HG03575 (cell line): ENCODE measurements at regions not wholly inside any gene's neighbourhood (a gene's known extent, or its start where the extent isn't known, plus 50 kb on each side); places are given as distances from the start of the nearest gene placed in this dataset.

Experiments used
- ATAC-seq: cut with Tn5 transposase; IDR thresholded peaks from one replicate; pipeline ENCODE4 v1.9.1; 2021; ENCODE audit not compliant: unreplicated experiment, insufficient number of reproducible peaks, low FRiP score; ENCODE audit errors: extremely low read depth

DNA sequence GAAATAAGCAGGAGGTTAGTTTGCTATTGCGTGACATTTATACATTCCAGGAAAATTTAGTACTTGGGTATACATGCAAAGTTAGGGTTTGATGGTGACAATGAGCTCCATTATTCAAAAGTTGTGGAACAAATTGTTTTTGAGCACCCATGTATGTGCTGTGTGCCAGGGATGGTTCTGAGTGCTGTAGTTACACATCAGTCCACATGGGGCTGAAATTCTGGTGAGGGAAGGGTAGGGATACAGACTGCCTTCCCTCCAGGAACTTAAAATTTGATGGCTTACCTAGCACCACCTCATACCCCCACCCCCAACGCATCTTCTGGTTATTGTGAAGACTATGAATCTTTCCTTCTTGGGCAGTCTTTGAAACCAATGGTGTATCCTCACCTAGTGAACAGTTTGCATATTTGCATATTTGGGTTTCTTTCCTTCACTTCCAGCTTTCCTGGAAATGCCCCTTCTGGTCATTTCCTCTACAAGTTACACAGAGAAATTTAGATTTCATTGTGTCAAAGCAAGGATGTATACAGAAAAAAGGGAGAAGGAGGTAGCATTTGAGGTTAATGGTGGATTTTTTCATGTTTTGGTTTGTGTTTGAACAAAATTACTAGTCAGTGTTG lies 222.0 kb upstream of the IL12A start:
- no peak for ATAC-seq

DNA sequence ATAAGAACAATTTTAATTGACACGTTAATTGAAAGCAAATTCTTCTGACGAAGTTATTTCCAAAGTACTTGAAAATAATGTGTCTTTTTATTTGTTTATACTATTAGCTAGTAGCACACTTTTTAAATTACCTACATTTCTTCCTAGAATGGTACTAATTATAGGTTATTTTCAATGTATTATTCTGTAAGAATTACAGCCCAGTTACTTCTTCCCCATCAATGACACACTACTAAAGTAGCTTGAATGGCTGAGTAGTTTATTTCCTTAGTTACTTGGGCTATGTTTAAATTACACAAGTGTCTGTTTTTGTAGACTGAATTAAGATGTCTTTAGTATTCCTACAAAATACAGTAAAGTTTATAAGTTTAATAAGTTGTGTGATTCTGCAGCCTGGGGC lies 217.6 kb upstream of the IL12A start:
- ATAC-seq, result no peak

DNA sequence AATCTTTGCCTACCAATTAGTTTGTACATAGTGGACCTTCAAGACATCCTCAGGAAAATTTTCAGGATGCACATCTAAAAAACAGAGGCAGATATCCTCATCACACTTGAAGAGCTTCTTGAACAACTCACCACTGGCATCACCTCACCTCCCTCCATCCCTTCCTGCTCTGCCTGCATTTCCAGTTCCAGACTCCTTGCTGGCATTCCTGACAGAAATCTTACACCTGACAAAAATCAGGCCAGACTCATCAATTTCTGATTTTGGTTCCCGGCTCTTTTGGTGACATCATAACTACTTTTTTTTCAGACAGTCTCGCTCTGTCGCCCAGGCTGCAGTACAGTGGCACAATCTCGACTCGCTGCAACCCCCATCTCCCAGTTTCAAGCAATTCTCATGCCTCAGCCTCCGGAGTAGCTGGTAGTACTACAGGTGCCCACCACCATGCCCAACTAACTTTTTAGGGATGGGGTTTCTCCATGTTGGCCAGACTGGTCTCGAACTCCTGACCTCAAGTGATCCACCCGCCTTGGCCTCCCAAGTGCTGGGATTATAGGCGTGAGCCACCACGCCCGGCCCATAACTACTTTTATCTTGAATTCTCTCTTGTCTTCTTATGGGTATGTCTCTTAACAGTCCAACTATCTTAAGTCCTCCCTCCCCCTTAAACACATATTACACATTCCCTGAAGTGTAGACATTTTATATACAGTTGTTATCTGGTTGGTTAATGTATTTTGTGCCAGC lies 216.6 kb upstream of the IL12A start:
- no peak for ATAC-seq

DNA sequence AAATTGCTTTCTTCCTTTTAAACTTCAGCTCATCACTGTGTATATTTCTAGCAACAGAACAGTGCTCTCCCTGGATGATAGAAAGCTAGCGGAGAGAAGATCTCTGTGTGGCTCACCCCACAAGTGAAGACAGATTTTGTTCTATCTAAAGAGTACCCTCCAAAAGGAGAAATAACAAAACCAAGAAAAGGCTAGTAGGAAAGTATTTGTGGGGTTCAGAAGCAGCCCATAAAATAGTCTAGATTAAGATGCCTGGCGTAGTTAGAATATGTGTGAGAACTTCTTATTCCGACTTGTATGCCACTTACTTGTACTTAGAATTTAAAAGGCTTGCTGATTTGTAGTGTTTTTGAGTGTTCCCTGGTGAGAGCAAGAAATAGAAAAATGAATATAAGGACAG lies 214.9 kb upstream of the IL12A start:
- ATAC-seq, result no peak

DNA sequence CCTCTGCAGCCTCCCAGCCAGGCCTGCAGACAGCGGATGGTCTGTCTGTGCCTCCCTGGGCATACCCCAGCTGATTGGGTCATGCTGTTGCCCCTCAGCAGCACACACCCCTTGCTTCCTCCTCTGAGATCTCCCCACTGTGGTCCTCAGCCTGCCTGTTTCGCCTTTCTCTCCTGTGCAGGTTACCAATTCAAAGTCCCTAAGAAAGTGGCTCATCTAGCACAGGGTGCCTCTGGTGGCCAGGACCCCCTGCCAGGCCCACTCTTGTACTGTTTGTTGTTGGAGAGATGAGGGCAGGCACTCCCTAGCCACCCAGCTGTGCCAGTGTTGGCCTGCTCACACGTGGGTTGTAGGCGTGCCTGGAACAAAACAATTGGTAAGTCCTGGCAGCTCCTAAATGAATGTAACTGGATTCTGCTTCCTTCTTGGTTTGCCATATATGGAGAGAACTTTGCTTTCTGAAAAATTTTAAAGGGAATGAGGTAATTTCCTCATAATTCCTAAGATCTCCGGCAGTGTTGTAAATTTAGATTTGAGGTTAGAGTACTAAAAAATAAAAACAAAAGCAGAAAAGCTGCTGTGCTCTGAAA lies 213.2 kb upstream of the IL12A start:
- no peak for ATAC-seq

DNA sequence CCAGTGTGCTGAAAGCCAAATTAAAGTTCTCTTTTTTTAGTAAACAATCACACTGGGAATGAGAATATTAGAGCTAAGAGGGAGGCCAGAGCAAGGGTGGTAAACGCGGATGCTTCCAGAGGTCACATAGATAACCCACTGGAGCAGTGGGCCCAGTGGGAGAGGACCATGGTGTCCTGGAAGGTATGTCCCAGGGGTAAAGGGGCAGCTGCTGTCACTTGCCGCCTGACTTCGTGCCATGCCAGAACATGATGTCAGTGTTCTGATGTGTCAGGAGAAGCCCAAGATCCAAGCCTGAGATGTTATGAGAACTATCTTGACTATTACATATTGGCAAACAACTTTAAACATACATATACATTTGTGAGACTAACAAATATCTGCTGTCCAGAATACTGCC lies 211.9 kb upstream of the IL12A start:
- no peak for ATAC-seq

DNA sequence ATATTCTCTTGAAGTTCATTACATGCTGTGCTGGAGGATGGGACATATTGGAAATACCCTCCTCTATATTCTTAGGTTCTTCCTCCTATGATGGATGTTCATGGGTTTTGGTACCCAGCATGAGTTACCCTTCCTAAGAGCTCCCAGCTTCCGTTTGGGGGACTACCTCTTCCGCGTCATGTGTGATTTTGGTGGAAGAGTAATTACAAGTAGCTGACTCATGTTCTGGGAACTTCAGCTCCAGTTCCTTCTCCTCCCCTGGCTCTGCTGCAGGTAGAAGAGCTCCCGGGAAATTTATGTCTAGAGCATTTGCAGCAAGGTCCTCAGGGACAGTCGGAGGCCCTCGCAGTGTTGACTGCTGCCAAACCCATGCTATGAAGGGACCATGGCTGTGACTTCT lies 208.8 kb upstream of the IL12A start:
- ATAC-seq, result no peak

DNA sequence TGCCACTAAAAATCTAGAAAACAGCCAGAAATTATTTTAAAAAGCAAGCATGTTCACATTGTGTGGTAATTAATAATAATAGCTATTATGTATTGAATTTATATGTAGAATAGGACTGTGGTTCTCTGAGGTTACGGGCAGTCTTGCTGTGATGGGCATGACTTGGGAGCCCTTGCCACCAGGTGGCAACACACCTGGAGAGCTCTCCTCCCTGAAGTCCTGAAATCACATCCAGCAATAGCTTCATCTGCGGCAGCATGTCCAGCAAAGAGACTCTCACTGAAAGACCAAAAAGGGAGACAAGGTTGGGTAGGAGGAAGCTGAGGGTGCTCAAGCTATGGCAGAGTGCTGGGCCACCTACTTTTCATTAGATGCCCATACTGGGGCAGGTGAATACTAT lies 206.8 kb upstream of the IL12A start:
- no peak for ATAC-seq

DNA sequence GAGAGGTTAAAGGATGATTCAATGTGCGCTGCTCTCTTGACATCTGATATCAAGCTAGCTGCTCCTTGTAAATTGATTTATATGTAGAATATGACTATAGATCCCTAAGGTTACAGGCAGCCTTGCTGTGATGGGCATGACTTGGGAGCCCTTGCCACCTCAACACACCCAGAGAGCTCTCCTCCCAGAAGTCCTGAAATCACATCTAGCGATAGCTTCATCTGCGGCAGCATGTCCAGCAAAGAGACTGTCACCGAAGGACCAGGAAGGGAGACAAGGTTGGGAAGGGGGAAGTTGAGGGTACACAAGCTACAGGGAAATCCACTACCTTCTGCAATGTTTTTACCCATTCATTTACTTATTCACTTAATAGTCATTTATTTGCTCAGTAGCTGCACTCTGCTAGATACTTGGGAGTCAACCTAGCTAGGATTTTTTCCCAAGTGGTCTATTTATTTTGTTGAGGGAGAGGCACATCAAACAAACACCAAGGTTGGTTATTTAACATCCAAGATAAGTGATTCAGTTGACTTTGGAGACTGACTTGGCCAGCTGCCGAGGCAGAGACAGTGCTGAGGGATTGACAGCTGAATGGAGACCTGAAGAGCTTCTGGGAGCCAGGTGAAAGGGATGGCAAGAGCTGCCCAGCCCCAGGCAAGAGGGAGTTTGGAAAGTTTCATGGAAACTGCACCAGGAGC lies 205.8 kb upstream of the IL12A start:
- ATAC-seq, result no peak

DNA sequence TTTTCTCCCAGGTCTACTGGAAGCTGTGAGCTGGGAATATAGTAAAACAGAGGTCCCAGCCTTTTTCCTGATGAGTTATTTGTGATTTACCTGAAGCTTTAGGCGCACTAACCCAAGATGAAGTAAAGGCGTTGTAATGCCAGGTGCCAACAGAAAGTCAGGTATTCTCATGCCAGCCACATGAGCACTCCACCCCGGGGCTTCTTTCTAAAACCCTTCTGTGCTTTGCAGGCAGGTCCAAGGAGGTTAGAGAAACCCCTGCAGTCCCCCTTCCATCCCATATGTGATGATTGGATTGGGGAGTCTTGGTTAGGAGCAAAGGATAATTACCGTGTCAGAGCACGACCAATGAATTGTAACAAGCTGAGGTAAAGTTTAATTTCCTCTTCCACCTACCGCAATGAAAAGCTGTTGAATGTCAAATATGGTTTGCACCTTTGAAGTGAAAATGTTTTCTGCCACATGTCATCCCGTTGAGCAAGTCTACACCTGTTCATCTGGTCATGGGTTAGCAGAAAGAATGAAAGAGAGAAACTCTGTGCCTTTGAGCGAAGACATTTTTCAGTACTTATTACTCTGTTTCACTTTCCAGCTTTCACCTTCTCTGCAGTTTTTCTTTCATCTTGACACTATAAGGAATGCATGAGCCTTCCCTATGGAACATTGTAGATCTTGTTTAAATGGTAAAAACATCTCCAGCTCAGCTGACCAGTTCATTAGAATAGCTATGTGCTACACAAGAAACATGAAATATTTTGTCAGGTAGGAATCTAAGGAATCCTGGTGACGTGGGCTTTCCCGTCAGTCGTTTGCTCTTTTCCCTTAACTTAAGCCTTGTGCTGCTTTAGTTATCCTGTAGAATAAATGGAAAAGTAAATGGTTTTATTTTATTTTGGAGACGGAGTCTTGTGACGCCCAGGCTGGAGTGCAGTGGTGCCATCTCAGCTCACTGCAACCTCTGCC lies 204.6 kb upstream of the IL12A start:
- ATAC-seq, result no peak

DNA sequence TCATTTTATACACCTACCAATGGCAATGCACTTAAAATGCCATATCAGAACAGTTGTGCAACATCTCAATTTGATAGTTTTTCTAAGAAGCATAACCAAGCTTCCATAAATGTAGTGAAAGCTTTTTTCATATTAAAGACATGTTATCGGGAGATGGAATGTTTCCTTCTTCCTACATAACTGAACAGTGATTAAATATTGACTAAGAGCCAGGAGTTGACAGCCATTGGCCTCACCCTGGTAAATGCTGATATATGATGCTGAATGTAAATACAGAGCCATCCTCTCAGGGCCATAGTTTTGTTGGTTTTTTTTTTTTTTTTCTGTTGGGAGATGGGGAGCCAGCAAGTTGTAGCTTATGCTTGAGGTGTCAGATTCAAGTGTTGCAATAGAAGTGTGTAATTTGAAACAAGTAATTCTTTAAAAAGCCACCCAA lies 203.3 kb upstream of the IL12A start:
- ATAC-seq, result no peak

DNA sequence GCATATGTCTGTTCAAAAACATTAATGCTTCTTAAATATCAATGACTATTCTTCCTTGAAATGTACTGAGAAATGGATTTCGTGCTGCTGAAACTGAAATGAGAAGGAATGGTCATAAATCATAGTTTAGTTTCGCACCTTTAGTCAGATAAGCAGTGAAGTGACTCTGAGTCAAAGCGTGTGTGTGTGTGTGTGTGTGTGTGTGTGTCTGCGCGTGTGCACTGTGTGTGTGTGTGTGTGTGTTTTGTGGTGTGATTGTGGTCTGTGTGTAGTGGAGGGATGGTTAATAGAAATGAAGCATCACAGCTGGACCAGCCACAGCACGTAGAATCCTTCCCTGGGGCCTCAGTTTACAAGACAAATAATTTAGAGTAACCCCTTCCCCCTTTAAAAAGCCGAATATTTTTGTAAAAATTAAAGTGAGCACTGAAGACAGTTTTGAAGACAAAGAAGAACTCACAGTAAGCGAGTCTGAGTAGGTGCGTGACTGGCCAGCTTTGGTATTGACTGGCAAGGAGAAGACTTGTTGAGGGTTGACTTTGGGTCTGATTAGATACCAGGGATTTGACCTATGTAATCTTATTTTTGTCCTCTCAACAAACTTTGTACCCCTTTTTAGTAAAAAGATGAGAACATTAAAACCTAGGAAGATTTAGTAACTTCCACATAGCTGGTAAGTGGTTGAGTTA lies 202.0 kb upstream of the IL12A start:
- ATAC-seq, result no peak

DNA sequence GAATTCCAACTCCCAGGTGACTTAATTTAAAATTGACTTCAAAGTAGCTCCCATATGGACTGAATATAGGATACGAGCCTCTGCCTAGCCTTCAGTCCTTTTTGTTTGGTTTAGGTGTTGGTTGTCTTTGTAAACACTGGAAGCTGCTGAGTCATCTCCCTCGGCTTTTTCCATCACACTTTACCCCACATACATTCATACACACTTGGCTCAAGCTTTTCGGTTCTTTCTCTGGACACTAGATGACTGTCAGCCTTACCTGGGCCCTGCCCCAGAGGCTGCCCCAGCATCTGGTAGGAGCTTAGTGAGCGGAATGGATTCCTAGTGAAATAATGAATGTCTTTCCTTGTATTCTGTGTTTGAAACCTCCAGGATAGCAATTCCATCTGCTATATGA lies 201.5 kb upstream of the IL12A start:
- ATAC-seq, result no peak

DNA sequence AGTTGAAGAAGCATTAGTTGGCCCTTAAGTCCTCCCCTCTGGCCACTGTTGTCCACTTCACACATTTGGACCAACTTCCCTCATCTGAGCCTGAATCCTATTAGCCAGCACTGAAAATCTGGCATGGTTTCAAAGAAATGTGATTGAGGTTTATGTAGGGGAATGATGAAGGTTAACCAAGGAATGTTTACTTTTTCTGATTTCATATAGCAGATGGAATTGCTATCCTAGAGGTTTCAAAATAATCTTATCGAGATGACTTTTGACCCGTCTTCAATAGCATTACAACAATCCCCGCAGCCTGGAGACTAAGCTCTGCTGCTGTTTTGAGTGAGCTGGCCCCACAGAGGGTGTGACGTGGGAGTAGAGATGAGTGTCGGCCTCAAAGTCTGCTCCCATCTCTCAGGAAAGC lies 200.8 kb upstream of the IL12A start:
- no peak for ATAC-seq

DNA sequence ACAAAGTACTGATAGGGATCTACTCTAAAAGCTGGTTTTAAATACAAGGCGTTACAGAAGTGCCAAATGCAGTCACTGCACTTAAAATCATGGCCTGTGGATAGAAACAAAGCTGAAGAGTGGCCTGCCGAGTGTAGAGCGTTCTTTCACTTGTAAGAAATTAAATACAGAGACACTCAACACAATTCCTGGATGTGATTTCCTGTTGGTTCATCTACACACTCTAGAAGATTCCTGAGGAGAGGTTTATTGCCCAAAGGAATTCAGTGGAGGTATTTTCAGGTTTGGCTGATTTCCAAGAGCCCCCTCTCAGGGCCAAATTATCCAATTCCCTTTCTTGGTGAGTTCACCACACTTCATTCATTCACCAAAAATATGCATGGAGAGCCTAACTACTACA lies 200.3 kb upstream of the IL12A start:
- no peak for ATAC-seq

DNA sequence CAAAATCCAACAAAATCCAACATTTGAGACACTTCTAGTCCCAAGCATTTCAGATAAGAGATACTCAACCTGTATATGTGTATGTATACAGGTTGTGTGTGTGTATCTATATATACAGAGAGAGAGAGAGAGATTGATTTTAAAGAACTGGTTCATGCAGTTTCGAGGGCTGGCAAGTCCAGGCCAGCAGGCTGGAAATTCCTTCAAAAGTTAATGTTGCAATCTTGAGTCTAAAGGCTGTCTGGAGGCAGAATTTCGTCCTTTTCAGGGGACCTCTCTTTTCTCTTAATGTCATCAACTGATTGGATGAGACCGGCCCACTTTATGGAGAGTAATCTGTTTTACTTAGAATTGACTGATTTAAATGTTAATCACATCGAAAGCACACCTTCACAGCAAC lies 199.6 kb upstream of the IL12A start:
- ATAC-seq, result no peak

DNA sequence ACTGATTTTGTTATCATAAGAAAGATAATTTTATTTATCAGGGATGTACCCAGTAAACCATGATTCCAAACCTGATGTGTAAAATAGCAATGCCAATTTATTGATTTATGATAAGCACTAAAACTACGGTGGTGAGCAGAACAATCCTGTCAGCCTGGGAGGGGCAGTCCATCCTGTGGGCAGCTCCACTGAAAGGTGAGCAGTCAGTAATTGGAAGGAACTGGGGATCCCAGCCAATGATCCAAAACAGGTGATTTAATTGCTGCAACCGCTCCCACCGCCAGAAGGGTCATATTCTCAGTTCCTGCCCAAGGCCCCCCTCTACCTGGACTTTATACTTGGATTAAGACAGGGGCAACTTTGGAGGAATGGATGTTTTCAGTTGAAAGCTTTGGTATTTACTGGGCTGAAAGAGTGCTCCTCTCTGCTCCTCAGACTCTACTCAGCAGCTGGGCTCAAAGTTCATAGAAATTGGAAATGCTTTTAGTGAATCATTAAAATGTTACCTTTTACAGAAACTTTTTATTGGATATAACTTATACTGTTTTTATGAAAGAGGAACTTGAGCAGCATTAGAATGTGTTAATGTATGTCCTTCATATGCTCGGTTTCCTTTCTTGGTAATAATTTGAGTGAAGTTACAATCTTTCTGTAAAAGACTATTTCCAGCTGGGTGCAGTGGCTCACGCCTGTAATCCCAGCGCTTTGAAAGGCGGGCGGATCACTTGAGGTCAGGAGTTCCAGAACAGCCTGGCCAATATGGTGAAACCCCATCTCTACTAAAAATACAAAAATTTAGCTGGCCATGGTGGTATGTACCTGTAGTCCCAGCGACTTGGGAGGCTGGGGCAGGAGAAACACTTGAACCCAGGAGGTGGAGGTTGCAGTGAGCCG lies 198.6 kb upstream of the IL12A start:
- ATAC-seq, result no peak
